NT2/D1 (cell line): ENCODE measurements at regions not wholly inside any gene's neighbourhood (a gene's known extent, or its start where the extent isn't known, plus 50 kb on each side); places are given as distances from the start of the nearest gene placed in this dataset.

Source experiments
- YY1 ChIP-seq: IDR thresholded peaks from 2 replicates; pipeline ENCODE4 v1.6.1; 2011; ENCODE audit not compliant: insufficient read length, insufficient read depth
- ZNF274 ChIP-seq: IDR thresholded peaks from 2 replicates; pipeline ENCODE4 v1.6.1; 2011; ENCODE audit warnings: mild to moderate bottlenecking, low read depth, low read length

DNA sequence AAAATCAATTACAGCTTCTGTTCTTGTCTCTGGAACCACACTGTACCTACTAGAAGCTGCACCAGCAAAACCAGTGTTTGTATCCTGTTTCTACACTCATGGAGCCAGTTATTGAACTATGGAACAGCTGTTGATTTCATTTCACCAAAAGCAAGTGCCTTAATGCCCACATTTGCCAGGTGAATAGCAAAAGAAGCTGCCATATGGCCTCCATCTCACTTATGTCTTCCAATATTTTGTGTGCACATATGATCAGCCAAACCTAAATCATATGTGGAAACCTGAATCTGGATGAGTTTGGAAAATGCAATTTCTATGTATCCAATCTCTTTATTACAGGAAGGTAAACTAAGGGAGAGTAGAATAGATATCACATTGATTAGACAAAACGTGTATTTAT, 415.8 kb upstream of the GRID2 start:
- TF ChIP-seq YY1 (no peak), ZNF274 (no peak)
